ENCODE measurements at regions not wholly inside any gene's neighbourhood (a gene's known extent, or its start where the extent isn't known, plus 50 kb on each side); places are given as distances from the start of the nearest gene placed in this dataset.

DNA sequence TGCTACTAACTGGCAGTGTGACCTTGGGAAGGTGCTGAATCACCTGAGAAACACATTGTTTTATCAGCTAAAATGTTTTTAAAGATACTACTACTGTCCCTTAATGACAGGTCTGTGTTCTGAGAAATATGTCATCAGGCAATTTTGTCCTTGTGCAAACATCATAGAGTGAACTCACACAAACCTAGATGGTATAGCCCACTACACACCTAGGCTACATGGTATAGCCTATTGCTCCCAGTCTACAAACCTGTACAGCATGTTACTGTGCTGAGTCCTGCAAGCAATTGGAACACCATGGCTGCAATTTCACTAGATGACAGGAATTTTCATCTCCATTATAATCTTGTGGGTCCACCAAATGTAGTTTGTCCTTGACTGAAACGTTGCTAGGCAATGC is 101.3 kb upstream of the GUCY1A1 start:
- no peak for TF ChIP-seq ZNF768 (tag by site-specific recombination; IDR thresholded peaks at IDR 0.05)
- TF ChIP-seq, protein P1, sequence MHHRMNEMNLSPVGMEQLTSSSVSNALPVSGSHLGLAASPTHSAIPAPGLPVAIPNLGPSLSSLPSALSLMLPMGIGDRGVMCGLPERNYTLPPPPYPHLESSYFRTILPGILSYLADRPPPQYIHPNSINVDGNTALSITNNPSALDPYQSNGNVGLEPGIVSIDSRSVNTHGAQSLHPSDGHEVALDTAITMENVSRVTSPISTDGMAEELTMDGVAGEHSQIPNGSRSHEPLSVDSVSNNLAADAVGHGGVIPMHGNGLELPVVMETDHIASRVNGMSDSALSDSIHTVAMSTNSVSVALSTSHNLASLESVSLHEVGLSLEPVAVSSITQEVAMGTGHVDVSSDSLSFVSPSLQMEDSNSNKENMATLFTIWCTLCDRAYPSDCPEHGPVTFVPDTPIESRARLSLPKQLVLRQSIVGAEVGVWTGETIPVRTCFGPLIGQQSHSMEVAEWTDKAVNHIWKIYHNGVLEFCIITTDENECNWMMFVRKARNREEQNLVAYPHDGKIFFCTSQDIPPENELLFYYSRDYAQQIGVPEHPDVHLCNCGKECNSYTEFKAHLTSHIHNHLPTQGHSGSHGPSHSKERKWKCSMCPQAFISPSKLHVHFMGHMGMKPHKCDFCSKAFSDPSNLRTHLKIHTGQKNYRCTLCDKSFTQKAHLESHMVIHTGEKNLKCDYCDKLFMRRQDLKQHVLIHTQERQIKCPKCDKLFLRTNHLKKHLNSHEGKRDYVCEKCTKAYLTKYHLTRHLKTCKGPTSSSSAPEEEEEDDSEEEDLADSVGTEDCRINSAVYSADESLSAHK (tag by site-specific recombination; IDR thresholded peaks at IDR 0.05), result no peak
- TF ChIP-seq, protein P2, sequence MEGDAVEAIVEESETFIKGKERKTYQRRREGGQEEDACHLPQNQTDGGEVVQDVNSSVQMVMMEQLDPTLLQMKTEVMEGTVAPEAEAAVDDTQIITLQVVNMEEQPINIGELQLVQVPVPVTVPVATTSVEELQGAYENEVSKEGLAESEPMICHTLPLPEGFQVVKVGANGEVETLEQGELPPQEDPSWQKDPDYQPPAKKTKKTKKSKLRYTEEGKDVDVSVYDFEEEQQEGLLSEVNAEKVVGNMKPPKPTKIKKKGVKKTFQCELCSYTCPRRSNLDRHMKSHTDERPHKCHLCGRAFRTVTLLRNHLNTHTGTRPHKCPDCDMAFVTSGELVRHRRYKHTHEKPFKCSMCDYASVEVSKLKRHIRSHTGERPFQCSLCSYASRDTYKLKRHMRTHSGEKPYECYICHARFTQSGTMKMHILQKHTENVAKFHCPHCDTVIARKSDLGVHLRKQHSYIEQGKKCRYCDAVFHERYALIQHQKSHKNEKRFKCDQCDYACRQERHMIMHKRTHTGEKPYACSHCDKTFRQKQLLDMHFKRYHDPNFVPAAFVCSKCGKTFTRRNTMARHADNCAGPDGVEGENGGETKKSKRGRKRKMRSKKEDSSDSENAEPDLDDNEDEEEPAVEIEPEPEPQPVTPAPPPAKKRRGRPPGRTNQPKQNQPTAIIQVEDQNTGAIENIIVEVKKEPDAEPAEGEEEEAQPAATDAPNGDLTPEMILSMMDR (tag by site-specific recombination; IDR thresholded peaks at IDR 0.05), result no peak

All from HEK293 (cell line).